ENCODE measurements at regions not wholly inside any gene's neighbourhood (a gene's known extent, or its start where the extent isn't known, plus 50 kb on each side); places are given as distances from the start of the nearest gene placed in this dataset.

DNA sequence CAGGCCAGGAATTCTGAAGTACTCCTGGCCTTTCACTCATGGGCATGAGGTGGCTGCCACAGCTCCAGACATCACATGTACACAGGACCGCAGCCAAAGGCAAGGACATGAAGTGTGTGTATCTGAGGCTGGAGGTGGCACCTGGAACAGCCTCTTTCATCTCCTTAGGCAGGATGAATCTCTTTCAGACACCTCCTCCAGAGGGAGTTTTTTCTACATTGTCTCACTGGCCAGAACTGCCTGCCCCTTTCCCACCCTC lies 142.8 kb downstream of the BARX1 start:
- TF ChIP-seq CTCF (conservative IDR thresholded peaks at IDR 0.05) (no peak), EZH2 (IDR thresholded peaks at IDR 0.05; ENCODE audit: low read depth) (no peak)
